ENCODE measurements at regions not wholly inside any gene's neighbourhood (a gene's known extent, or its start where the extent isn't known, plus 50 kb on each side); places are given as distances from the start of the nearest gene placed in this dataset.
A peak's percentile ranks its signal among the peaks of the same experiment; 100 is the strongest.

DNA sequence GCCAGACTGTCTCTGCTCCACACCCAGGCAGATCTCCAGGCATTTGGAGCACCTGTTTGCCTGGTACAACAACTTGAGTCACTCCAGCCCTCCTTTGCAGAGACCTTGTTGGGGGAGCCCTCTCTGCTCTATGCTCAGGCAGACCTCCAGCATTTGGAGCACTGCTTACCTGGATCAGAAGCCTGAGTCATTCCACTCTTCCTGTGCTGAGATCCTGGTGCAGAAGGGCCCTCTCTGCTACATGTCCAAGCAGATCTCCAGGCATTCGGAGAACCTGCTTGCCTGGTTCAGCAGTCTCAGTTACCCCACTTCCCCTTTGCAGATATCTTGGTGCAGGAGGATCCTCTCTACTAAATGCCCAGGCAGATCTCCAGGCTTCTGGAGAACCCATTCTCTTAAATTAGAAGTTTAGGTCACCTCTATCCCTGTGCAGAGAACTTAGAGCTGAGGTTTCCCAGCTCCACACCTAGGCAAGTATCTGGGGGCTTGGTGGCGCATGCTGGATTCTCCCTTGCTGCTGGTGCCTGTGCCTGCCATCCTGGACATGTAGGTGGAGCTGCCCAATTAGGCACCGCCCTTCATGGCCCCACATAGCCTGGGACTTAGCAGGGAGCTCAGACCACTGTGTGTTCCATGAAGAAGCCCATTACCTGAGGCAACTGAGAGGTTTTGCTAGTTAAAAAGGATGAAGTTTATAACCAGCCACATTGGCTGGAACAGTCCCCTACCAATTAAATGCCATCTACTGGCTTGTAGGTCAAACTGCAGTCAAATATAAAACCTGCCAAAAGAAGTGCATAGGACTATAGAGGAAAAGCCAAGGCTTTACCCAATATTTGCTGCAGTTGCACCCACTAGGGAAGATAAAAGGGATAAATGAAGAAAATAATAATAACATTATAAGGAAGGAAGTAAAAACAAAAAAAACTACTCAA is 97.6 kb upstream of the SLITRK6 start:
- Histone ChIP-seq H3K4me1 (no peaks in the 10 kb centered on the region), H3K4me3 (no peak overlapping the region), H3K36me3 (no peaks in the 10 kb centered on the region), H3K9me3 (no peaks in the 10 kb centered on the region), H3K27ac (no peak overlapping the region), H3K27me3 (no peaks in the 10 kb centered on the region)
- TF ChIP-seq, protein P1, sequence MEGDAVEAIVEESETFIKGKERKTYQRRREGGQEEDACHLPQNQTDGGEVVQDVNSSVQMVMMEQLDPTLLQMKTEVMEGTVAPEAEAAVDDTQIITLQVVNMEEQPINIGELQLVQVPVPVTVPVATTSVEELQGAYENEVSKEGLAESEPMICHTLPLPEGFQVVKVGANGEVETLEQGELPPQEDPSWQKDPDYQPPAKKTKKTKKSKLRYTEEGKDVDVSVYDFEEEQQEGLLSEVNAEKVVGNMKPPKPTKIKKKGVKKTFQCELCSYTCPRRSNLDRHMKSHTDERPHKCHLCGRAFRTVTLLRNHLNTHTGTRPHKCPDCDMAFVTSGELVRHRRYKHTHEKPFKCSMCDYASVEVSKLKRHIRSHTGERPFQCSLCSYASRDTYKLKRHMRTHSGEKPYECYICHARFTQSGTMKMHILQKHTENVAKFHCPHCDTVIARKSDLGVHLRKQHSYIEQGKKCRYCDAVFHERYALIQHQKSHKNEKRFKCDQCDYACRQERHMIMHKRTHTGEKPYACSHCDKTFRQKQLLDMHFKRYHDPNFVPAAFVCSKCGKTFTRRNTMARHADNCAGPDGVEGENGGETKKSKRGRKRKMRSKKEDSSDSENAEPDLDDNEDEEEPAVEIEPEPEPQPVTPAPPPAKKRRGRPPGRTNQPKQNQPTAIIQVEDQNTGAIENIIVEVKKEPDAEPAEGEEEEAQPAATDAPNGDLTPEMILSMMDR (IDR thresholded peaks at IDR 0.05), result no peak
- DNase-seq (no peak), ATAC-seq (no peak)
- intact Hi-C loops (cut with DNase I), result no loop called here

DNA sequence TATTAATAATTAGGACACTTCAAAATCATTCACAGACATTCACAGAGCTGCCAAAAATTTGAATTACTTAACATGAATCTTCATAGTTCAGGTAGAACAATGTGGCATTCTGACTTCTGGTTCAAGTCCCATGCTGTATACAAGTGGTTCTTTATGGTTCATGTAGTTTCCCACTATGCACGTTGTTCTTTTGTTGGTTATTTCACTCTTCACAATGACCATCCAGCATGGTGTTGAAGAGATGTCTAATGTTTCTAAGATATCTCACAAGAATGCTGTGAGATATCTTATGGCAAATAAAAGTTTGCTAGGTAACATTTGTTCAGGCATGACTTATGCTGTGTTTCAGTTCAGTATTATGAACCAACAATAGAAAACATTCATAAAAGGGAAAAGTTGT is 88.2 kb upstream of the SLITRK6 start:
- no peak for DNase-seq
- TF ChIP-seq, protein P1 (IDR thresholded peaks at IDR 0.05), result no peak
- no peak overlapping the region for H3K4me3 ChIP-seq
- H3K9me3 ChIP-seq, result no peaks in the 10 kb centered on the region
- H3K36me3 ChIP-seq, result no peaks in the 10 kb centered on the region
- ATAC-seq, result no peak
- H3K27me3 ChIP-seq, result no peaks in the 10 kb centered on the region
- H3K4me1 ChIP-seq, result no peaks in the 10 kb centered on the region
- intact Hi-C loops (cut with DNase I), result no loop called here
- H3K27ac ChIP-seq, result no peak overlapping the region

DNA sequence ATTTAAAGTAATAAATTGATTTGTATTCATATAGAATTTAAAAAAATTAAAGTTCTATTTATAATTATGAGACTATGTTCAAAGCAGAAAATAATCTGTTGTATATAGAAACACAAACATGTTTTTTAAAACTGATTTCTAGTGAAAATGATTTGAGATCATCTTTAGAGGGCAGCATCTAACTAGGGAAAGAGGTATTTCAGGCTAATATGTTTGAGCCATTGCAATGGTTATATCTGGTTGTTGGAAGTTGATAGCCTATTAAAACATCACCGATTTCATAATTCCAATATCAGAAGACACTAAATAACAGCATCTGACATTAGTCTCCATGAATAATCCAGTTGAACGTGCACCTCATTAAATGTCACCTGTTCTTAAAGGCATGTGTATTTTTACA is 79.8 kb upstream of the SLITRK6 start:
- TF ChIP-seq, protein P1 (IDR thresholded peaks at IDR 0.05), result no peak
- DNase-seq, result no peak
- H3K9me3 ChIP-seq, result no peaks in the 10 kb centered on the region

DNA sequence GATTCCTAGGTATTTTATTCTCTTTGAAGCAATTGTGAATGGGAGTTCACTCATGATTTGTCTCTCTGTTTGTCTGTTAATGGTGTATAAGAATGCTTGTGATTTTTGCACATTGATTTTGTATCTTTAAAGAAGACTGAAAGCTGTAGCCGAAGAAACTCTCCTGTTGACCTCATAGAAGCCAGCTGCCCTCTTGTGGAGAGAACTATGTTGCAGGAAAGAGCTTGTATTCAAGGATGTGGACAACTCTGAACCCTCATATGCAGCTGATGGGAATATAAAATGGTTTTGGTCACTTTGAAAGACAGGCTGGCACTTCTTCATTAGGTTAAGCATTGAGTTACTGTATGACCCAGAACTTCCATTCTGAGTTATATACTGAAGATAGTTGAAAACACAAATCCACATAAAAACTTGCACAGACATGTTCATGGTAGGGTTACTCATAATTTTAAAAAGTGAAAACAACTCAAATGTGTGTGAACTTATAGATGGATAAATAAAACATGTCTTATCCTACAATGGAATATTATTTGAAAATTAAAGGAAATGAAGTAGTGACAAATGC is 65.8 kb upstream of the SLITRK6 start:
- TF ChIP-seq, protein P1 (IDR thresholded peaks at IDR 0.05), result no peak
- ATAC-seq (no peak), DNase-seq (no peak)
- H3K9me3 ChIP-seq, result no peaks in the 10 kb centered on the region
- intact Hi-C loops (cut with DNase I), result no loop called here
- H3K27me3 ChIP-seq, result no peaks in the 10 kb centered on the region
- no peaks in the 10 kb centered on the region for H3K36me3 ChIP-seq
- H3K4me3 ChIP-seq, result no peak overlapping the region
- H3K27ac ChIP-seq, result no peak overlapping the region
- H3K4me1 ChIP-seq, result no peaks in the 10 kb centered on the region

More for the DNA sequence above, 79.8 kb upstream of the SLITRK6 start:
- intact Hi-C loops (cut with DNase I), result no loop called here
- Histone ChIP-seq H3K27ac (no peak overlapping the region), H3K36me3 (no peaks in the 10 kb centered on the region), H3K4me3 (no peak overlapping the region), H3K4me1 (no peaks in the 10 kb centered on the region), H3K27me3 (no peaks in the 10 kb centered on the region)
- ATAC-seq, result no peak

DNA sequence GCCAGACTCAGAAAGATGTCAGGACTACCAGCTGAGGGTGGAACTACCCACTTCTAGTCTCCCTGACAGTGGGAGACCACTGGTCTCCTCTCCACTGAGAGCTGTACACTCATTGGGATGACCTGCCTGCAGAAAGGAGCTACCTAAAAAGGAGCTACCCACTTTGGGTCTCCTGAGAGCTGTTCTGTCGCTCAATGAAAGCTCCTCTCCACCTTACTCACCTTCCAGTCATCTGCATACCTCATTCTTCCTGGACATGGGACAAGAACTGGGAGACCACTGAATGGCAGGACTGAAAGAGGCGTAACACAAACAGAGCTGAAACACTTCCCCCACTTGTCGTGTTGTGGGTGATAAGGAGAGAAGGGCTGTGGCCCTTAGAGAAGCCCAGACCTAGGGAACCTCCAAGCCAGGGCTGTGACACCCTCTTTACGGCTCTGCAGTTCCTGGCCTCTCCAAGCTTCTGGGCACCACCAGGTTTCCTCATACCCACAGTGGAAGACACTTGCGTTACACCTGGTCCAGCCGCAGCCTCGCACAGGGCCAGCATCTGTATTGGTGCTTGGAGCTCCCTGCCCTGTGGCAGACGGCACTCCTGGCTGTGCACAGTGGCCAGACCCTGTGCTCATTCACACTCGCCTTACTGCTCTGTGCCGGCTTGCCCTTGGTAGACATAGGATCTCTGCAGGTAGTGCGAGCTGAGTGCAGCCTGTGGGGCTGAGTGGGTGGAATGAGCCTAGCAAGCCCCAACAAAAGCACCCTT is 54.9 kb upstream of the SLITRK6 start:
- Histone ChIP-seq H3K9me3 (no peaks in the 10 kb centered on the region), H3K4me3 (no peak overlapping the region), H3K27ac (no peak overlapping the region), H3K36me3 (no peaks in the 10 kb centered on the region), H3K27me3 (no peaks in the 10 kb centered on the region), H3K4me1 (no peaks in the 10 kb centered on the region)
- intact Hi-C loops (cut with DNase I), result no loop called here
- DNase-seq (no peak), ATAC-seq (peak; percentile 50)
- TF ChIP-seq, protein P1 (IDR thresholded peaks at IDR 0.05), result no peak
